GM12874 (cell line): ENCODE measurements at regions not wholly inside any gene's neighbourhood (a gene's known extent, or its start where the extent isn't known, plus 50 kb on each side); places are given as distances from the start of the nearest gene placed in this dataset.

Source experiments
- CTCF ChIP-seq: IDR thresholded peaks from 2 replicates; pipeline ENCODE4 v1.5.1; 2011; ENCODE audit warnings: low read depth, mild to moderate bottlenecking, control low read depth, low read length, moderate library complexity; ENCODE audit not compliant: insufficient read depth

DNA sequence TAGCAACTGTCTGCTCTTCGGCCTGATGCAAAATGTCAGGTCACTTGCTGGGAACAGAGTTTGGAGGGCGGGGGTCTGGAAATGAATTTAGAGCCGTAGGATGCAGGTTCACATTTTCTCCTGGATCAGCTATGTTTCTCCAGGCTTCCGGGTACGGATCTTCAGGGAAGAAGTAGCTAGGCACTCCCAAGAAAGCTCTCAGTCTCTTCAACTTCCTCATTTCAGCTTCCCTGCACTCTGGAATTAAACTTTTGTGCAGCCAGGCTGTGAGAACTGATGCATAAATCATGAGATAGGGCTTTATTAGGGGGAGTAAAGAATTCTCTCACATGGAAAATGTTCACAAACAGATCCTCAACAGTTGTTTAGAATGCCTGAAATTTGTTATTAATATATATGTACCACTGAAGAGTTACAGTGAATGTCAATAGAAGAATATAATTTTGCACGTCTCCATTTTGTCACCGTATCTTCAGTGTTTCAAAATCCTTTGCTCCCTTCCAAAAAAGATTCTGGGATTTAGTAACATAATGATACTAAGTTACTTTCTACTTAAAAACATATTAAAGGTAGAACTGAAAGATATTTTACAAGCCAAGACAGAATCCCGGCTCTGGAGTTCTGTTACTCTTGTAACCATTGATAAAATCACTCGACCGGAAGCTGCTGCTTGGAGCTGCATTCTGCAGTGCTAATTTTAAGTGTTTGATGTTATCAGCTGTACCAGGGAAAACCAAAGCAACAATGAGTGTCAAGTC, 178.5 kb upstream of the P2RY1 start:
- TF ChIP-seq CTCF = no peak

- TF ChIP-seq CTCF = no peak
Observed at GRCh38 chr3:152656972-152657355, 178.0 kb upstream of the P2RY1 start.

- no peak for TF ChIP-seq CTCF
Observed at GRCh38 chr3:152658977-152659720, 175.8 kb upstream of the P2RY1 start.

DNA sequence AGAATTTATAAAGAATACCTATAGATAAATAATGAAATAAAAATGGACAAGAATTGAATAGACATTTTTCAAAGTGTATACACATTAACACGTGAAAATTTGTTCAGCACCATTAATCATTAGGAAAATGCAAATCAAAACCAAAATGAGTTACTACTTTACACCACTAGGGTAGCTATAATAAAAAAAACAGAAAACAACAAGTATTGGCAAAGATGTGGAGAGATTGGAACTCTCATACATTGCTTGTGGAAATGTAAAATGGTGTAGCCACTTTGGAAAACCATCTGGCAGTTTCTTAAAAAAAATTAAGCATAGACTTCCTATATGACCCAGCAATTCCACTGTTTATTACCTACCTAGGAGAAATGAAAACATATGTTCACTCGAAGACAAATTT, 172.8 kb upstream of the P2RY1 start:
- TF ChIP-seq CTCF = no peak

DNA sequence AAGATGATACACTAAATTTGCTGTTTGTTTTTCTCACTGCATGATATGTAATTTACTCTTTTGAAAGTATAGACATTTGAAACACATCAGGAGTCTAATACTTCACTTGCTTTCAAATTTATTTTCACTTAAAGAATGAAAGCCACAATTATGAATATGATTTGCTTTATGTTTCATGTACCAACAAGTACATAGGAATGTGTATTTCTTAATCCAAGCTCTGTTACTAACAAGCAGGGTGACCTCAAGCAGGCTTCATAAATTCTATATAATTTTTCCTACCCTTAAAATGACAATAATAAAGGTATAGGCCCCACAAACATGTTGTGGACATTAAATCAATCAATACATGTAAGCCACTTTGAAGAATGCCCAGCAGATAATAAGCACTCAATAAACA, 170.2 kb upstream of the P2RY1 start:
- no peak for TF ChIP-seq CTCF

- no peak for TF ChIP-seq CTCF
Observed at GRCh38 chr3:152667267-152667666, 167.7 kb upstream of the P2RY1 start.

- no peak for TF ChIP-seq CTCF
Observed at GRCh38 chr3:152669560-152669959, 165.4 kb upstream of the P2RY1 start.
